Stimulated activated CD8-positive, alpha-beta memory T cell treated with anti-CD3 and anti-CD28 coated beads, Interleukin-12 subunit alpha, Interleukin-12 subunit beta, amount 100 ng/mL, for 4 hours (primary cell): ENCODE measurements at regions not wholly inside any gene's neighbourhood (a gene's known extent, or its start where the extent isn't known, plus 50 kb on each side); places are given as distances from the start of the nearest gene placed in this dataset.
"Not testable (repeated sequence)": the region's sequence is repeated elsewhere in the genome, so short reads cannot be mapped to it uniquely, and the experiment has no call there.

Source experiments
- DNase-seq: peaks from one replicate; pipeline ENCODE4 v3.0.0-alpha.2; 2020; ENCODE audit warnings: low read depth

DNA sequence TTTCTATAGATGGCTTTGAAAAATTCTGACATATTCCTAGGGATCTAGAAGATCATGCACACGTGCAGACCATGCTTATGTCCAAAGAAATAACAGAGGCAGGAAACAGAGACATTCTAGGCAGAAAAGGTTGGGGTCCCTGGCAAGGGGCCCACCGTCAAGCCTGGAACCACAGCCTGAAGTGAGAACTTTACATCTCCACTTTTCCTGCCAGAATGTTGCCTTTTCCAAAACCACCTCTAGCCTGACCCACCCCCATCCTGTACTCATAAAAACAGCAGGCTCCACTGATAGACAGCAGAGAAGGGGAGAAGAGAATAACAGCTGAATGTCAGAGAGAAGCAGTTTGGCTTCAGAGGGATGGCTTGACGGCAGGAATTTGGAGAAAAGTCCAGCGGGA is 257.3 kb upstream of the NT5E start:
- DNase-seq = no peak

DNA sequence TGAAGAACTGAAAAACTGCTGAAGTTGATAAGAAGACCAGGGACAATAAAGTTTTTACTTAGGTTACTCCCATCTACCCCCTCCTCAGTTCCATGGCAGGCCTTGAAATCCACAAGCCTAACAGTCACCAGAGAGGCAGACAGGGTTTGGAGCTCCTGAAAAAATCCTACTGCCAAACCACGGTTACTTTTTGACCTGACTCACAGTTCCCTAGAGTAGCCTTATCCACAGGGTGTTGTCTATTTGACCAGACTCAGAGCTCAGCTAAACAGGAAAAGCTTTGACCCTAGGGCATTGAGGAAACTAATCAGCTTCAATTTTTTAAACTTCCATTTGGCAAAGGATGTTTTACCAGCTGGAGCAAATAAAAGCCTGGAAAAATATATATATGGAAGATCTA is 257.7 kb upstream of the NT5E start:
- no peak for DNase-seq

DNA sequence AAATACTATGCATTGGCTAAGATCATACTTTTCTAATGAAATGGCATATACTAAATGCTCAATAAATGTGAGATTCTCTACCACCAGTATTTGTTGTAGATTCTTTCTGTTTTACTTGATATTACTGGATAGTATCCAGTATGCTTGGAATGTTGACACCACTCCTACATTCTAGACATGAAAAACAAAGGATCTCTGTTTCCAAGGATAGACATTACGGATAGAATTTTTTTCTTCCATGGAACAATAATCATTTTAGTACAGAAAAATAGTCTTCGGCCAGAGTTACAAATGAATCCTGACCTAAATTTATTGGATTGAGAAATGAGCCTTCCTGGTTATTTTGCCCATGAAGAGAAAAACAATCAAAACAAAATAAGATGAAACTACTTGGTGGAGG is 258.2 kb upstream of the NT5E start:
- no peak for DNase-seq

DNA sequence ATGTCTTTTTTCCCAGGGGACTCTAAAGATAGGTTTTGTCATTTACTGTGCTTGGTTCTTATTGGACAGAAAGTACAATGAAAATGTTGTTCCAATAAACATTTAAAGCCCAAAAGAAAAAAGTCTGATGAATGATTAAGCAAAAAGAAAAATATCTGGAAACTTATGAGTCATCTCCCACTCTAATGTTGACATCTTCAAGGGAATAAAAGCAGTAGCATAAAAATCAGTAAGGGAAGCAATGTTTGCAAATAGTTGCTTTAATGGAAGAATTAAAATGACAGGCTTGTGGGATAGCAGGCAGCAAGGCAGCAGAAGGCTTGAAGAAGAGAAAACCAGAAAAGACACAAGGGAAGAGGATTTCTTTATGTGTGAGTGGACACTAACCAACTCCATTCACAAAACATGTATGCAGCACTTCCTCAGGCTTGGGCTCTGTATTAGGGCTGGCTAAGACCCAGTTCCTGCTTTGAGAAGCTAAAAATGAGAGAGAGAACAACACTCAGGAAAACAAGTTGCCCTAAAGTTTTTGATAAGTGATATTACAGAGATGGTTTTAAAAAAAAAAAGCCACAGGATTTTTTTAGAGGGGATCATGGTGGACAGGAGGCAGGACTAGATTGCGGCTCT is 263.2 kb upstream of the NT5E start:
- no peak for DNase-seq

DNA sequence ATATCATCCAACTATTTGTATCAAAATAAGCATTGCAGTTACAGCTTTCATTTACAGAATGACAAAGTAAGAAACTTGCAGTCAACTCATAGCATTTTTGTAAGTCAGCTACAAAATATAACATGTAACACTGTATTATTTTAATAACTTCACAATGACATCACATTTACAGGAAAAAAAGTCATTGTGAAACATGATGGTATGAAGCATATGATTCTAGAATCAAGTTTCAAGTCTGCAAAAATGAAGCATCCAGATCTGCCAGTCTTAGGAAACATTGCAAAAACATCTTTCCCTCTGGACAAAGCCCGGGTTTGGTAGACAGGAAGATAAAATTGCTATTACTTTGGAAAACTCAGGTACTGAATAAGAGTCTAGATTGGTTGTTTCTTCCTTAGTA is 263.9 kb upstream of the NT5E start:
- DNase-seq = no peak

DNA sequence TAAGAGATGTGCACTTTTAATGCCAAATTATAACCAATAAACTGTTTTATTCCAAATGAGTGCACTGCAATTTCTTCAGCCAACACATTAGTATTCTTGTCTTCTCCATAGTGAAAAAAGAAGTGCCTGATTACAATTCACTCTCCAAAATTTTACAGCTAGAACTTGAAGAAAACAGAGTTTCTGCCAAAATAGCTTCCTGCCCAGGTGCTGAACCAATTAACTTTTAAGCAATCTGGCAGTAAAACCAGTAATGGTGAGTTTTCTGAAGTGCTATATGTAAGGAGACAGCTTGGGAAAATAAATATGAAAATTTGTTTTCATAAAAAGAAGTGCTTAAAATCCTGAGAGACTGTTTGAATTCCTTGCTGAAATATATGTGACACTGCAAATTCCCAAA is 266.0 kb upstream of the NT5E start:
- no peak for DNase-seq

DNA sequence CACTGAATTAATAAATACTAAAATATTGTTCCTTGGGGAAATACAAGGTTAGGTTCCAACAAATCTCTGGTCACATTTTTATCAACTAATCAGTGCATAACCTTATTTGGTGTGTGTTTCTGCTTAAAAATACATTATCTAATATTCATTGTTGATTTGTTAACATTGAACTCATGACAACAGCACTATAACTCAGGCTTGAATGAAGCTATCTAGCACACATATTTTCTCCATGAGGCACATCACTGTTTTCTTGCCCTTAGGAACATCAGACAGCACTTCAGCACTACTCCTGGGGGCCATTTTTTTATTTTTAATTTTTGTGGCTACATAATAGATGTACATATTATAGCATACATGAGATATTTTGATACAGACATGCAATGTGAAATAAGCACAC is 277.2 kb upstream of the NT5E start:
- DNase-seq = no peak

DNA sequence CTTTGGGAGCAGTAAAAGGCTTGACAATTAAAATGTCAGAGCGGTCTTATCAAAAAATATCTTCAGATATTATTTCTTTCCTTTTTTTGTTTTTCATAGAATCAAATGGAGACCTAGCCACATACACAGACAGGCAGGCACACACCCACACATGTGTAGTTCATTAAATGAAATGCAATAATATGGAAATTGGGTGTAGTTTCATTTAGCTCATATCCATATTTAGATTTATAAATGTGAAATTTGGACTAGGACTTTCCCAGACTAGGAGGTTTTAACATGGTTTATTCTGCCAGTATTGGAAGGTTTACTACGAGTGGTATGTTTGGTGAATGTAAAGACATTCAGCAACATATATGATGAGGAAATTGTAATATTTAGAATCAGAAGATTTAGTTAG is 277.7 kb upstream of the NT5E start:
- DNase-seq = no peak

DNA sequence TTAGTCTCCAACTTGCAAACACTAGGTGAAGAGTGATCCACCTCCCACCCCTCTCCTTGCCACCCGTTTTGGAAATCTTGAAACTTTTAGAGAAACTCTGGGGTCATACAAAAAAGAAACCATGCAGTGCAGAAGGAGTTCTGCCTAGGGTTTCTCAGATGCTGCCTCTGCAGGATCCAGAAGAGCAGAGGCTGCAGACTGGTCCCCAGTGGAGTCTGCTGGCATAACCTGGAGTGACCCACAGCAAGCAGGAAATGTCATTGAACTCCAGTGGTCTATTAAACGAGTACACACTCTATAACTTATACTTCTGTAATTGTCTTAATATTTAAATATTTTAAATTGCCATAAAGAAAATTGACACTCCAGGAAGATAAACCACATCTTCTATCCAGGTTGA is 280.7 kb upstream of the NT5E start:
- DNase-seq = no peak

DNA sequence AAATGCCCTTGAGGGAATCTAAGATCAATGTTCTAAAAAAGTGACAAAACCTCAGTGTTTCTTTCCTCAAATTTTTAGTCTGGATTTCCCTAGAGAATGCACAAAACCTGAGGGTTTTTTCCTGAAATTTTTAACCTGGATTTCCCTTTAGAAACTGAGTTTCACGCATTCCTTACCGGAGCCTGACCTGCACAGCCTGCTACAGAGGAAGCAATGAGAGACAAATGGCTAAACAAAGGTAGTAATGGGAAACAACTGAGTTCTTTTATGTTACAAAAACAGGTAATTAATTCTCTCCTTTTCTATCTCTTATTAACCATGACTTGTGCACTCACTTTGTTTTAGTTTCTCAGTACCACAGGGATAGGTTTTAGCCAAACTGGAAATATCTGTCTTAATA is 281.7 kb upstream of the NT5E start:
- DNase-seq = no peak

DNA sequence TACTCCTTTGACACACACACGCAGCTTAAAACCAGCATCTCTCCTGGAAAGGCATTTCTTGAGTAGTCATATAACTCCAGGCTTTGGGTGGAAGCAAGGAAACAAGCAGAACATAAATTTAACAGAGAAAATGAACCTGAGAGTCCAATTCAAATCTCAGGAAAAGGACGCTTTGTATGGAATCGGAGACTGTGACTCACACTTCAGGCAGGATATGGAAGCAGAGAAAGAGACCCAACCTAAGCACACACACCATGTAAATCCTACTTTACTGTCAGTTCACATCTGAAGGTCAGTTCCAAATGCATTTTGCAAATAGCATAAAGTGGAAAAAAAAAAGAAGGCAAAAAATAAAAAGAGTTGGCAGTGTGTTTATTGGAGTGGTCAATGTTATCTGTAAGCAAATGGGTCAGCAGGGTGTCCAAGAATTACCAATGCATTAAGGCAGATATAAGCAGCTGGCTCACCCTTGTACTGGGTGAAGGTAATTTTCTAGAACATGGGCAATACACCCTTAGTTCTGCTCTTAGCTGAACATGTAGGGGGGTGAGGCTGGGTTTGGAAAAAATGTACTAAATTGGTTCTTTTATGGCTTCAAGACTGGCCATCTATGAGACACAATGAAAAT is 283.7 kb upstream of the NT5E start:
- no peak for DNase-seq

DNA sequence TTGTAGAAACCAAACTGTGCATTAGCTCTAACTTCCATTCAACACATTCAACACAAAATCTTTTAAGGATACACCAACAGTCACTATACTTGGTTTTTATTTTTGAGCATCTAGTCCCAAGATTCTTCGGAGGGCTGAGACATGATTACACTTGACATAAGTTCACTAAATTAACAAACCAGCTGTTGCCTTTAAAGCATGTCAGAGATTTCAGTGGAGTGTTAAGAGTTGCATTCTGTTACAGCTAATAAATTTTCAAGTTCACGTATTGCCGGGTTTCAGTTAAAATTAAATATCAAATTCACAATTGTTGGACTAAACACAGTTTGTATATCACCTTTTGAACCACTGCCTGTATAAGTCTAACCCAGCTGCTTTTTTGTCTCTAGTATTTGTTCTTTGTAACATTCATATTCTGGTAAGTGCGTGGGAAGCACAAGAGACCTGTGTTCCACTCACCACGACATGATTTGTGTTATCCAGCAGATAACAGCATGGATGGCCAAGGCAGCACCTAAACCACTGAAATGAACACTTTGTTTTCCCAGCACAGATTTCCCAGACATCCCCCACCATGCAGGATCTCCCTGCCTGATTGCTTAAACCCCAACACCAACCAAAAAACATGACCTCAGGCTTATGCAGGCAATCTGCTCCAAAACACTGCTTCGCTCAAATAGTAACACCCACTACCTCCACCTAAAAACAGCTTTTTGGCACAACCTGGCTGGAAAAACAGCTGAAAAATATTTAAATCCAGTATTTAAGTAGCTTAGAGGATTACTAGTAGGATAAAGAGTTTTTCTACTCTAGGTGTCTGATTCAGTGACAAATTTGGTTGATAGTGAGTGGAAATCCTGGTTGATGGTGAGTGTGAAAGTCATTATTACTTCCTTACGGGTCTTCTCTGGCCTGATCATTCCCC is 286.5 kb upstream of the NT5E start:
- DNase-seq = no peak

DNA sequence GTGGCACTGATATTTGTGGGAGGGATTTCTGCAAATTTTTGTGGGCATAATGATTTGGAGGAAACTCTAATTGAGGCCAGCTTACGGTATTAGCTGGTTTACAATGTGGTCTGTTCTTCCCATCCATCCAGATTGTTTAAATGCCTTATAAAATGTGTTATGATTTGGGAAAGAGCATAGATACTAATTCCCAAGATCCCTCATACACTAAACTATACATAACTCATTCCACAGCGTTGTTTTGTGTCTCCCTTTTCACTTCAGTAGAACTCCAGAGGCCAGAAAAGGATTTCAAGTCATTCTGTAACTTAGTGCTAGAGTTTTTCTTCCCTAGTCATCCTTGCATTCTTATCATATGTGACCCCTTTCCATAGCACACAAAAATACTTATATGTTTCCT is 292.6 kb upstream of the NT5E start:
- DNase-seq = no peak

DNA sequence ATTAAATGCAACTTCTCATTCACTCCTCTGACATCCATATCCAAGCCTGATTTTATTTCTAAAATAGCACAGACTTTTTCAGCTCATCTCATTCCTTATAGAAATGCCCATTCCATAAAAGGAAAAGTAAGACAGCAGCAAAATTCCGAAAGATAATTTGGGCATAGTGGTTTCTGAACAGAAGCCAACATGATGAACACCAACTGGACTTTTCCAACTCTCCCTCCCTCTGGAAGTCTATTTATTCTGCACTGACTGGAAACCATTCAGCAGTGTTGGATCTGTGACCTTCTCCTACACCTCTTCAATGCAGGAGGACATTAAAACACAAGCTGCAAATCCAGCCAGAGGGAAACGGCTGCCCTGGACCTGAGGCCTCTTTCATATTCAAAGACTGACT is 306.2 kb upstream of the NT5E start:
- DNase-seq = no peak

DNA sequence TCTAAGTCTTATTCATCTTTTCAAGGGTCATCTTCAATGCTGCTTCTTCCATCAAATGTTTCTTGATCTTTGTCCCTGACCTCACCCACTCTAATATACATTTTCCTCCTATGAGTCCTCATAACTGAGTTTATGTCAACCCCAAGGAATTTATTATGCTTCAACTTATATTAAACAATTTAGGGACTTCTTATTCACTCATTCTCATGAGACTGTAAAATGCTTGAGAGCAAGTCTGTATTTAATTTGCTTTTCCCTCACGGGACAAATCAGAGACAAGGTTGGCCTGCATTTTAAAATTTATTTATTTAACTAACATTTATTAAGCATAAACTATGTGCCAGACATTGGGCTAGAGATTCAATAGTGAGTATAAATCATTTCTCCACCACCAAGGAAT is 312.0 kb upstream of the NT5E start:
- DNase-seq = no peak

DNA sequence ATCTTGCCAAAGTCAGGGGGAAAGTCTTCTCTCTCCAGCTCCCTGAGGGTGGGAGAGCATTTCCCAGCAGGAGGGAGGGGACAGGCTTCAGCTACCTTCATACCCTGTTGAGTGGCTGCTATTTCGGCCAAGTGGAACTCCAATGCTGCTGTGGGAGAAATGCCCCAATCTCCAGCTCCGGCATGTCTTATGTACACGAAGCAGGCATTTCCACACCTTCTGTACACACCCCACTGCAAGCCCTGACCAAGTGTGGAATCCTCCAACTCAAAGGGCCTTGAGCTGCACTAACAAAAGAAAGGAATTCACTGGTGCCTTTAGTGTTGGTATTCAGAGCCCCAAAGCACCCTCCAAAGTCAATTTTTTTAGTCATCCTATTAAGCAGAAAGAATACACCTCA is 313.6 kb upstream of the NT5E start:
- DNase-seq = no peak

DNA sequence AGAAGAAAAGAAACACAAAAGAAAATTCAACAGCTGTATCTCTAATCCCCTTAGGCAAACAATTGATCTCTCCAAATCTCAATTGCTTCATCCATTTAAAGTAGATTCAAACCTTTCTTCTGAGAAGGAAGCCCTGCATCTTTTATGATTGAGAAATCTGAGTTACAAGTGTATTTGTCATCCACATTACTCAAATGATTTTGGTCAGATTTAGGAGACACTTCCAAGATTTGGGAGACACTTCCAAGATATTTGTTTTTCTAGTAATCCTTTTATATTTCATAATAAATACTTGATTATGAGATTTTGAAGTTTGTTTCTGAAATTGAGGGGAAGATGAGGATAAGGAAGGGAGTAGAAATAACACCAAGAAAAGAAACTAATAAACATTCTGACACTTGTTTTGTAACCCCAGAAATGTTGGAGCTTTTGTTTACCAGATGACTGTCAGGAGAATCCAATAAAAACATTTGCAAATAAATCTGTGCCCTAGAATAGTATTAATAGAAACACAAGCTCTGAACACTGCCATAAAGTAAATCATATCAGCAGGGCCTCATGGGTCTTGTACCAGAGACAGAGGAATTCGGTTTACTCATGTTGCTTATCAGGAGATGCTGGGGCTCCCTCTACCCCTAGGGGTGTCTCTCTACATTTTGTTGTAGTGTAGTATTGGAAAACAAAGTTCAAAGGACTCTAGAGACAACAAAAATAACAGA is 314.3 kb upstream of the NT5E start:
- DNase-seq = no peak

DNA sequence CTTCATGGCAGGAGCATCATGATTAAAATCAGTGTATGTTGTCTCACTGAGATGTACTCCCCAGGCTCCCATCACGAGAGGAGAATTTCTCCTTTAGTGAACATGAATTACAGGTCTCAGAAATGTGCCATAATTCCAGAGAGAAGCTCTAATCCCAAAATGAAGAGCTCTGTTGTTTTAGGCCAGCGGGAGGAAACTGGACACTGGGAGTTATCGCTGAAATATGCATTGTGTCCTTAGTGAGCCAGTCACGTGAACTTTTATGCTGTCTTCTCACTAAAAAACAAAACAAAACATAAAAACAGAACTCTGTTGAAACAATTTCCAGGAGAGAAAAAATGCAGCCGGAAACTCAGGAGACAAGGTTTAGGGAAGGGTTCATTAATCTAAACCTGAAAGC is 315.7 kb upstream of the NT5E start:
- DNase-seq = no peak

DNA sequence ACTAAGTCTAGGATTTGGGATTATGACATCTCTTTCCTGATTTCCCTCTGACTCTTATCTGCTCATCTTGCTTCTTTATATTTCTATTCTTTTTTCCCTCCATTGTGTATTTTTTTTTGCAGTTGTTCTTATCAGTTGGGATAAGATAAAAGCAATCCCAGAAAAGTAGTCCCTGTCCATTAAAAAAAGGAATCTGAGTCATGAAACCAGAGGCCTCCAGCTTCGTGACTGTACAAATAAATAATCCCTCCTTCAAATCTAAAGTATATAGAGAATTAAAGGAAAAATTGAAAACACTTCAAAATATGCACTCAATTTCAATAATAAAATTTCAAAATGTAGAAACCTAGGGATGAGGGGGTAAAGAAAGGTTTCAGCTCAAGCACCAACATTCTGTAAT is 317.8 kb upstream of the NT5E start:
- no peak for DNase-seq

DNA sequence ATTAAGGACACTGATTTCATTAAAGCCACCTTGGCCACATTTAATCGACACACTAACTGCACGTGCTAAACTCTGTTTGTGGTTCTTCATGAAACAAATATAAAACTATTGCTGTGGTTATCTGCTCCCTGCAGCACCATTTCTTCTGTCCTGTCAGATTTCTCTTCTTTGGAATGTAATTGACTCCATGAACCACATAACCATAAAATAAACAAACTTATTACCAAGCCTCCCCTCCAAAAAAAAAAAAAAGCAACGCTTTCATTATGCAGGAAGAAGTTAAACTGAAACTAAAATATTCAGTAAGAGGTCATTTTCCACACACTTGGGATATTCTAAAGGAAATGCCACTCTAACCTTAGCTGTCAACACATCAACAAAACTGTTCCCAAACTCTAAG is 319.1 kb upstream of the NT5E start:
- no peak for DNase-seq

DNA sequence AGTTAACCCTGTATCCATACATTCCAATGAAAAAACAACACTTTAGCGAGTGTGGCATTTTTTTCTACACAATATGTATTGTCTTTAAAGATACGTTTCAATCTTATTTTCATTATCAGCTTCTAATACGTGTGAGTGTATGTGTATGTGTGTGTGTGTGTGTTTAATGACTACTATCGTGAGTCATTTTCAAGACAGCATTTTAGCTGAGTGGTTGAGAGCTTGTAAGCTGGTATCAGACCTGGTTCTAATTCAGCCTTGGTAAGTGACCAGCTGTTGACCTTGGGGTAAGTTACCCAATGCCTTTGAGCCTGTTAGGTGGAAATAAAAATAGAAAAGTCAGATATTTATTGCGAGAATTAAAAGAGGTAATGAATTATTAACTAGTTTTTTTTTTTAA is 320.0 kb upstream of the NT5E start:
- DNase-seq = no peak

DNA sequence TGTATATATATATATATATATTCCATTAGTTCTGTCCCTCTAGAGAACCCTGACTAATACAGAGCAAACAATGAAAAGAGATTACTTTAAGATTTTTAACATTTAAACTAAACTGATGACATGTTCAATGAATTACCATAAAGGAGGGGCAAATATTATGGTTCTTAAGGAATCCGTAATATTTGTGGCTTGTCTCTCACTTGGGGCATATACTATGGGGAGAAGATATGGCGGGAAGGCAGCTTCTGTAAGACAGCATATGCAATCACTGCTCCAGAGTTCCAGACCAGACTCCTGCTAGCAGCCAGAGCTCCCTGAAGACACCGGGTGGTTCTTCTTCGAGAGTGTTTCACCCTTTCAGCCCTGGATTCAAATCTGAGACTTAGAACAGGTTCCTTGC is 321.1 kb upstream of the NT5E start:
- no peak for DNase-seq

DNA sequence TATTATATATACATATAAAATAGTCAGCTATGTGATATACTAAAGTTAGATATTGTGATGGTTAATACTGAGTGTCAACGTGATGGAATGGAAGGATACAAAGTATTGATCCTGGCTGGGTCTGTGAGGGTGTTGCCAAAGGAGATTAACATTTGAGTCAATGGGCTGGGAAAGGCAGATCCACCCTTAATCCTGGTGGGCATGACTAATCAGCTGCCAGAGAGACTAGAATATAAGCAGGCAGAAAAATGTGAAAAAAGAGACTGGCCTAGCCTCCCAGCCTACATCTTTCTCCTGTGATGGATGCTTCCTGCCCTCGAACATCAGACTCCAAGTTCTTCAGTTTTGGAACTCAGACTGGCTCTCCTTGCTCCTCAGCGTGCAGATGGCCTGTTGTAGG is 321.6 kb upstream of the NT5E start:
- not testable (repeated sequence) for DNase-seq
